Activated CD4-positive, alpha-beta T cell treated with anti-CD3 and anti-CD28 coated beads for 24 hours (primary cell): ENCODE measurements at regions not wholly inside any gene's neighbourhood (a gene's known extent, or its start where the extent isn't known, plus 50 kb on each side); places are given as distances from the start of the nearest gene placed in this dataset.
A peak's percentile ranks its signal among the peaks of the same experiment; 100 is the strongest.
"Not testable (repeated sequence)": the region's sequence is repeated elsewhere in the genome, so short reads cannot be mapped to it uniquely, and the experiment has no call there.

Source experiments
- DNase-seq, 2 donors: peaks; one replicate each; pipeline ENCODE4 v3.0.0-alpha.2; 2020; ENCODE audit warnings: low read depth in 2 of 2

DNA sequence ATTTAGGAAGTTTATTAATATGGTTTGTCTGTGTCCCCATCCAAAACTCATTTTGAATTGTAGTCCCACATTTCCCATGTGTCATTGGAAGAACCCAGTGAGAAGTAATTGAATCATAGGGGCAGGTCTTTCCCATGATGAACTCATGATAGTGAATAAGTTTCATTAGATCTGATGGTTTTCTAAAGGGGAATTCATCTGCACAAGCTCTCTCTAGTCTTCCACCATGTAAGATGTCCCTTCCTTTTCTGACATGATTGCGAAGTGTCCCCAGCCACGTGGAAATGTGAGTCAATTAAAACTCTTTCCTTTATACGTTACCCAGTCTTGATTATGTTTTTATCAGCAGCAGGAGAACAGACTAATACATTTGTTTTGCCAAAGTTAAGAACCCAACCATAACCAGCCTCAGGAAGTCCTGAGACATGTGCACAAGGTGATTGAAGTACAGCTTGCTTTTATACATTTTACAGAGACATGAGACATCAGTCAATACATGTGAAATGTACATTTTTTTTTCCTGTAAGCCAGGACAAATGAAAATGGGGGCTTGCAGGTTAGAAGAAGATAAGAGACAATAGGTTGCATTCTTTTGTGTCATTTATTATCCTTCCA, 1136.7 kb downstream of the TMEM121 start:
- DNase-seq: no peak

DNA sequence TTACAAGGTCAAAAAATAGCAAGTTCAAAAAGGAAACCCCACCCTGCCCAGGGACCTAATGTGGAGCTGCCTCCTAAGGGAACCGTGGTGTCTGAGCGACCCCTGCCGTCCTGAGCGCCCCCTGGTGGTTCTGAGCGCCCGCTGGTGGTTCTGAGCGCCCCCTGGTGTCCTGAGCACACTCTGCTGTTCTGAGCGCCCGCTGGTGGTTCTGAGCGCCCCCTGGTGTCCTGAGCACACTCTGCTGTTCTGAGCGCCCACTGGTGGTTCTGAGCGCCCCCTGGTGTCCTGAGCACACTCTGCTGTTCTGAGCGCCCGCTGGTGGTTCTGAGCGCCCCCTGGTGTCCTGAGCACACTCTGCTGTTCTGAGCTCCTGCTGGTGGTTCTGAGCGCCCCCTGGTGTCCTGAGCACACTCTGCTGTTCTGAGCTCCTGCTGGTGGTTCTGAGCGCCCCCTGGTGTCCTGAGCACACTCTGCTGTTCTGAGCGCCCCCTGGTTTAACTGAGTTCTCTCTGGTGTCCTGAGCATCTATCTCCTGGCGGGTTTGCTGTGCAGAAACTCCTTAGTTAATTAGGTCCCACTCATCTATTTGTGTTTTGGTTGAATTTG, 1137.5 kb downstream of the TMEM121 start:
- DNase-seq: peak; percentile 33 to 62

DNA sequence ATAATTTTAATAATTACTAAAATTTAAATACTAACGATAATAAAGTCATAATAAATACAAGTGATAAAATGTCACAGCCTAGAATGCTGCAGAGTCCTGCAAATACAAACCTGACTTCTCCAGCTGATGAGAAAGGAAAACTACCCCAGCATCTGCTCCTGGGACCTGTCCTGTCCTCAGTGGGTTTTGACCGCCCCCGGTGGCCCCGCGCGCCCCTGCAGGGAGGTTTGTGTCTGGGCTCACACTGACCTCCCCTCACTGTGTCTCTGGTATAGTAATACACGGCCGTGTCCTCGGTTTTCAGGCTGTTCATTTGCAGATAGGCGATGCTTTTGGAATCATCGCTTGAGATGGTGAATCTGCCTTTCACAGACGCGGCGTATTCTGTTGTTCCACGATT, 1139.4 kb downstream of the TMEM121 start:
- DNase-seq: peak in 1 of 2 donors; percentile 28

DNA sequence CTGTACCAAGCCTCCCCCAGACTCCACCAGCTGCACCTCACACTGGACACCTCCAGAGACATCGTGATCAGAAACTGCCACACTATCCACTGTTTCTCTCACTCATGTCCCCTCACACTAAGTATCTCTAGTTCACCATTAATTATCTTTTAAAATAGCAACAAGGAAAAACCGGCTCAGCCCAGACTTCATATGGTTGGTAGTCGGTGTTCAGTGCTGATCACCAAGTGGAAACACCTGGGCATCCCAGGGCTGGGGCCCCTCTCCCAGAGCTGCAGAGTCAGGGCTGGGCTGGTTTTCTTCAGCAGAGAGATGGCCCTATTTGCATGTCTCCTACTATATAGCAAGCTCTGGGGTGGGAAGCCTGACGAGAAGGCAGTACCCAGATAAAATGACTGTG, 1140.0 kb downstream of the TMEM121 start:
- DNase-seq: no peak

DNA sequence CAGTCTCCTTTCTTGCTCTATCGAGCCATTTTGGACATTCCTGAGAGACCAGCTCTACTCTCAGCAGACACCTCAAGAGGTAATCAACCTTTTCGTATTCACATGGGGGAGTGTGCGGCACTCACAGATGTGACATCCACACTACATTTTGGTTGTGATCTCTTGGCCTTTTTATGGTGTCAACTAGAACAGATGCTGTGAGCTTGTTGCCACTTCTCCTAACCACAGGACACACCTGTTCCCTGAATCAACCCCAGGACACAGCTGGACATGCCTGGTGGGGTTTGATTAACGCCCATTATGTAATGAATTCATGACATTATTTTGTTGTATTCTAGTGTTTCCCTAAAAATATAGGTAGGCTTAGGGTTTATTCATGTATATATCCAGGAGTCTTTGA, 1143.6 kb downstream of the TMEM121 start:
- DNase-seq: no peak

DNA sequence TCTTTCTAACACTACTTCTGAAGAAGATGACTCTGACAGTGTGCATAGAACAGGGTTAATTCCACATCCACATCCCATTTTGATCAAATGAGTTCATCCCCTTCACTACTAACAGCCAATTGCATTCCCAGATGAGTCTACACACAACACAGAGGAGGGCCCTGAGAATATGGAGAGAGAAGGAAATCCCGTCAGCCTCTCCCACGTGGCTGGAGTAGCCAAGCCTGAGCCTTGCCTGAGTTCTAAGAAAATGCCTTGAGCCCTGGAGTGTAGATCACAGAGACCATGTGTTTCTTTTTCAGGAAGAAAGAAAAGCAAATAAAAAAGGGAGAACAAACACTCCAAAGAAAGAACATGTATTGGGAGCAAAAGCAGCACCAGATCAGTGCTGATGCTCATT, 1147.7 kb downstream of the TMEM121 start:
- not testable (repeated sequence) for DNase-seq

DNA sequence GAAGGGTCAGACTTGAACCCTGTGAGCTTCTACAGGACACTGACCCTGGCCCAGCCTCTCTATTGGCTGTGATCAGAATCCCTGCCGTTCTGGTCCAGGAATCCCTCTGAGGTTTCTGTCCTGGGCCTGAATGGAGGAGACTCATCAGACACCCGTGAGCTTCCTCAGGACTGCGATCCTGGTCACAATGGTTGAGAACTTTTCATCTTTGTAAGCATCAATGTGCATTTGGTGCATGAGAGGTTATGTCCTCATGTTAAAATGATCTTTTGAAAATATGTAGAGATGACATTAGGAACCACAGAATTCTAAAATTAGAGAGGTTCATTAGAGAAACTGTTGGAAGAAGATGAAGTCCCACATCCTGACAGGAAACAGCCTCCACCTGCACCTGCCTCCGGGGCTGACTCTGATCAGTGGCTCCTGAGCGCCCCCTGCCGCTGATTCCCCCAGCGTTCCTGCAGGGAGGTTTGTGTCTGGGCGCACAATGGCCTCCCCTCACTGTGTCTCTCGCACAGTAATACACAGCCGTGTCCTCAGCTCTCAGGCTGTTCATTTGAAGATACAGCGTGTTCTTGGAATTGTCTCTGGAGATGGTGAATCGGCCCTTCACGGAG, 1148.2 kb downstream of the TMEM121 start:
- peak; percentile 57 to 62 for DNase-seq

DNA sequence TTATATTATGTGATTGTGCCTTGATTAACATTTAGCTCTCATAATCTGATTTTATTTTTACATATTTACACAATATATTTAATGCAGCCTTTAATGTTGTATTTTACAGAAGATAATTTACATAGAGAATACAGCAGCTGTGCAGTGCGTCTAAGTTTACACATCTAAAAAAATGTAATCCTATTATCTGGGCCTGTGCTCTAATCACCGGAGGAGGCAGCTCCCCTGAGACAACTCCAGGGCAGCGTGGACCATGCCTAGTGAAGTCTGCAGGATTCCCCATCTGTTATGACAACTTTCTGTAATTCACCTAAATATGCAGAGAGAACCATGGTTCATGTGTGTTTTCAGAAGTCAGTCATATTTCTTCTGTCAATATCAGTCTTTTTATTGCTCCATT, 1149.3 kb downstream of the TMEM121 start:
- not testable (repeated sequence) for DNase-seq

DNA sequence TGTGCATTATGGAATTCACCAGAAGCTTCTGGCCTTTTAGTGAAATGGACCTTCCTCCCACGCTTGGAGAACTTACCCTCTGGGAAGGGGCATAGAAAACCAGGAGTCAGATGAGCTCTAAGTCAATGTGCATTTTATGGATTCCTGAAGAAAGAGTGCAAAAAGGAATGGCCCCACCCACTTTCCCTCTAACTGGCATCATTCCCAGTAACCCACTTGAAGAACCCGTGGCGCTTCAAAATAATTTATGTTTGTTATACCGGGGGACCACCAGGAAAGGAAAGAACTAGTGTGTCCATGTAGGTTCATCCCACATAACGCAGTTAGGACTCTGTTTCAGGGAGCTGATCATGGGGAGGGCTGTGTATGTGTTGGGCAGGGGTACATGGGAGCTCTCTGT, 1153.4 kb downstream of the TMEM121 start:
- DNase-seq: no peak

DNA sequence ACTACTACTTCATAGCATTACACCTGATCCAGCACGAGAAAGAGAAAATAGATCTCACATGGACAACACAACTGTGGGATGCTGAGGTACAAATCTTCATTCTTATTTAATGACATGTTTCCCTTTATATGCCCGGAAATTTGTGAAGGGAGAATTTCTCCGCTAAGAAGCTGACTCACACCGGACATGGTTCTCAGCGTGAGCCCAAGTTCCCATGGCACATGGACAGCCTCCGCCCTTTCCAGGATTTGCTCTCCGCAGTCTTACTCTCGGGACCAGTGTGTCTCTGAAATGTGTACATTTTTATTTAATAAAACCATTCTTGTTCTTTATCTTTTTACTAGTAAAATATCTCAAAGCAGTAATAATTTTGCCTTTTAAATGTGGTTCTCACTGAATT, 1154.8 kb downstream of the TMEM121 start:
- no peak for DNase-seq

DNA sequence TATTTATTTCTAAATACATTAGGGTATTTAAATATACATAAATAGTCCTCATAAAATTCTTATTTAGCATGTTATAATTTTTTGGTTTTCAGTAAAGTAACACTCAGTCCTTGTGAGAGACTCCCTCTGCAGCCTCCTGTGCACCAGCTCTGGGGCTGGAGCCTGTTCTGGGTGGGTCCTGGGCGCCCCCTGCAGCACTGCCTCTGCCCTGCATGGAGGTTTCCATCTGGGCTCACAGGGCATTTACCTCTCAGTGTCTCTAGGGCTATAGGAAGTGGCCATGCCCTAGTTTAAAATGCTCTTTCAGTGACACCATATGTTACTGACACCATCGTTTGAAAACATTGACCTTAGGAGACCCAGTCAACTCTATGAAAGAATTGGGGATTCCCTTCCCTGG, 1155.2 kb downstream of the TMEM121 start:
- DNase-seq: no peak

DNA sequence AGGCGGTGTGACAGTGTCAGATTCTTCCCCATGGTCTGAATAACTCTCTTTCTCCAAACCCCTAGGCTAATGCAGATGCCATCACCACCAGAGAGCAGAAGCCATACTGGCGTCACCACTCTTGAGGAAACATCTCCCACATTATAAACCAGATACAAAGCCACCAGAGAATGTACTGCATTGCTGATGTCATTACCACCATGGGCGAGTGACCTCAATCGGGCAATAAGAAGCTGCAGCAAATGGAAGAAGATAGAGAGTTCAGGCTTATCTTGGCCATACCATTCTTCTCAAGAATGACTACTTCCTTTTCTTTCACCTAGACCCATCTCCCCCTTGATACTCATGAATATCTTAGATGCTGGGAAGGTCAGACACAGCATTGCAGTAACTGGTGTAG, 1157.2 kb downstream of the TMEM121 start:
- DNase-seq: no peak

DNA sequence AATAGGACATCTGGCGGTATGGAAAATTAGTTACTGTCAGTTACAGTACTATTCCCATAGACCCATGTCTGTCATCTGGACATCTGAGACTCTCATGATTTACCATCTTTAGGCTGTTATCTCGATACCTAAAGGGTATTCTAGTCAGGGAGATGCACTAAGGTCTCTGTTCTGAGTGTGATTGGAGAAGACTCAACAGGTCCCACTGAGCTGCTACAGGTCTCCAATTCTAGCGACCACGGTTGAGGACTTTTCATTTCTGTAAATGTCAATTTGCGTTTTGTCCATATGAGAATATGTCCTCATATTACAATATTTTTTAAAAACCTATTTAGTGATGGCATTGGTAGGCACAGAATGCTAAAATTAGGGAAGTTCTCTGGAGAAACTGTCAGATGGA, 1160.2 kb downstream of the TMEM121 start:
- no peak for DNase-seq

DNA sequence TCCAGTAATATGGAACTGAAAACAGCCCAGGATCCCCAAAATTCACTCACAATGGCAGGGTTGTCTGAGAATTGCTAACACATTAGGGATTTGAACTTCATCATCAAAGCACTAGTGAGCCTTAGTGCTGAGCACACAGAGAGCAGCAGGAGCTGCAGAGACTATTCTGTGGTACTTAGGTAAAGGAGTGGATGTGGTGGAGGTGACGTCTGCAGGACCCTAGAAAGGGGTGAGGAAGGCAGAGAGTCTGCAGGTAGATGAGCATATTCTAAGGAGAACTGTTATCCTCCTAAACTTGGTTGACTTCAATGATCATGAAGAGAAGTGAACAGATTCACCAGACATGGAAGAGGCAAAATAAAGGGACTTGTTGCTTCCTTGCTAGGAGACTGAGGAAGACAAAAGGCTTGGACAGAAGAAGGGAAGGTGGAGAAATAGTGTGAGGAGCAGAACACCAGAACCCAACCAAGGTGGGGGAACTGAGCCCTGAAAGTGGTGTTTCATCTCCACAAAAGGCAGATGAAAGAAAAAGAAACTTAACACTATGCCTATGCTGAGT, 1164.0 kb downstream of the TMEM121 start:
- no peak for DNase-seq

DNA sequence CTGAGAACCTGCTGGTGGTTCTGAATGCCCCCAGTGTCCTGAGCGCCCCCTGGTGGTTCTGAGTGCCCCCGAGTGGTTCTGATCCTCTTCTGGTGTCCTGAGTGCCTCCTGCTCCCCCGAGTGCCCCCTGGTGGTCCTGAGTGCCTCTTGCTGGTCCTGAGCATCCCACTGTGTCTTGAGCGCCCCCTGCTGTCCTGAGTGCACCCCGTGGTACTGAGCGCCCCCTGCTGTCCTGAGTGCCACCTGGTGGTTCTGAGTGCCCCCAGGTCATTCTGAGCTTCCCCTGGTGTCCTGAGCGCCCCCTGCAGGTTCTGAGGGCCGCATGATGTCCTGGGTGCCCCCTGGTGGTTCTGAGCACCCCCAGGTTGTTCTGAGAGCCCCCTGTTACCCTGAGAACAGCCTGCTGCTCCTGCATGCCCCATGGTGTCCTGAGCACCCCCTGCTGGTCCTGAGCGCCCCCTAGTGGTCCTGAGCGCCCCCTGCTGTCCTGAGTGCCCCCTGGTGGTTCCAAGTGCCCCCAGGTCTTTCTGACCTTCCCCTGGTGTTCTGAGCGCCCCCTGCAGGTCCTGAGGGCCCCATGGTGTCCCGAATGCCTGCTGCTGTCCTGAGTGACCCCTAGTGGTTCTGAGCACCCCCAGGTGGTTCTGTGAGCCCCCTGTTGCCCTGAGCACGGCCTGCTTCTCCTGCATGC, 1165.4 kb downstream of the TMEM121 start:
- DNase-seq: peak; percentile 54 to 78

DNA sequence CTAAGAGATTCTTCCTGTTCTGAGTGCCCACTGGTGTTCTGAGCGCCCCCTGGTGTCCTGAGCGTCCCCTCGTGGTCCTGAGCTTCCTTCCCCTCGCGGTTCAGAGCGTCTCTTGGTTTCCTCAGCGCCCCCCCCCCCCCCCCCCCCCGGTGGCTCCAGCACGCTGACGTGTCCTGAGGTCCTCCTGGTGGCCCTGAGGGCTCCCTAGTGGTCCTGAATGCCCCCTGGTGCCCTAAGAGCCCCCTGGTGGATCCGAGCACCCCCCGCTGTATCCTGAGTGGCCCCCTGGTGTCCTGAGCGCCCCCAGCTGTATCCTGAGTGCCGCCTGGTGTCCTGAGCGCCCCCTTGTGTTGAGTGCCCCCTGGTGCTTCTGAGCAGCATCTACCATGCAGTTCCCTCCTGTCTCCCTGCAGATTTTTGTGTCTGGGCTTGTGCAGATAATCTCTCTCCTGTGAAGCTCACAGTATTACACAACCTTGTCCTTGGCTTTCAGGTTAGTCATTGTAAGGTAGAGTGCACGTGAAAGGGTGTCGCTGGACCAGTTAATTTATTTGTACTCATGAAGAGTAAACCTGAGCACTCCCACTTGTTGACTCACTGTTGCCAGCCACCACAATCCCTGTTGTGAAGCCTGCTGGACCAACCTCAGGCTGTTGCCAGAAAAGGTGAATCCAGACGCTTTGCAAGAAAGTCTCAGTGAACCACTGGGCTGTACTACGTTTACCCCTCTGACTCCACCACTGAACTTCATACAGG, 1168.4 kb downstream of the TMEM121 start:
- peak; percentile 38 to 63 for DNase-seq

DNA sequence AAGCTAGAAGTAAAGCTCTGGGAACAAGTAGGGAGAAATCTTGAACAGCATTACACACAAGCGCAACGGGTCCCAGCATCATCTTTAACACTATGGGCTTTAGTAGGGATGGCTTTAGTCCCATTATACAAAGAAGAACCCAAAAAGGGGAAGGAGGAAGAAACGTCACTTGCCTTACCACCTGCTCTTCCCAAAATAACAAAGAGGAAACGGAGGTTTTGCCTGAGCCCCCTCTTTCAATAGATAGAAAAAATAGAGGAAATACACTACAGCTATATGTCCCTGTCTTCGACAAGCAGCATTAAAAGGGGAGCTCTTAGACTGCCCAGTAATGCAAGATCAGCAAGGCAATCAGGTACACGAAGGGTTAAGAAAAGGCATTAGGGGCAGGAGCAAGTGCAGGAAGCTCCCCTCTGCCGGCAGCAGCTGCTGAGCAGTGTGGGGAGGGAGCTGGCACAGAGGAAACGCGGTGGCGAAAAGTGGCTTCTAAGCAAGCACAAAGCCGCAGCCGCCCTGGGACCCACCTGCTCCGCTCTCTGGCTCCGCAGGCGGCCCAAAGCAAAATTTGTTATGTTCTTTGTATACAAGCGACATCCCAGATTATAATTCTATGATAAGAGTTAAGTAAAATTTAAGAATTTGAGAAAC, 1172.4 kb downstream of the TMEM121 start:
- not testable (repeated sequence) for DNase-seq

DNA sequence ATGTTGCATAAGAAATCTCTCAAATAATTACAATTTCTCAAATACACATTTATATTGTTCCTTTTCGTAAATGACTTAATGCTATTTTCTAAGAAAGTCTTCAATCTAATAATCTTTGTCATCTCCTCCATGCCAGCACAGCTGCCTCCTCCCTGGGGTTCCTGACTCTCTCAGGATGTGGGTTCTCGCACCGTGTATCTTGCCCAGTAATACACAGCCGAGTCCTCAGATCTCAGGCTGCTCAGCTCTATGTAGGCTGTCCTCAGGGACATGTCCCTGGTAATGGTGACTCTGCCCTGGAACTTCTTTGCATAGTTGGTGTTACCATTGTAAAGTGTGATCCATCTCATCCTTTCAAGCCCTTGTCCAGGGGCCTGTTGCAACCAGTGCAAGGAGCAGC, 1177.3 kb downstream of the TMEM121 start:
- not testable (repeated sequence) for DNase-seq

DNA sequence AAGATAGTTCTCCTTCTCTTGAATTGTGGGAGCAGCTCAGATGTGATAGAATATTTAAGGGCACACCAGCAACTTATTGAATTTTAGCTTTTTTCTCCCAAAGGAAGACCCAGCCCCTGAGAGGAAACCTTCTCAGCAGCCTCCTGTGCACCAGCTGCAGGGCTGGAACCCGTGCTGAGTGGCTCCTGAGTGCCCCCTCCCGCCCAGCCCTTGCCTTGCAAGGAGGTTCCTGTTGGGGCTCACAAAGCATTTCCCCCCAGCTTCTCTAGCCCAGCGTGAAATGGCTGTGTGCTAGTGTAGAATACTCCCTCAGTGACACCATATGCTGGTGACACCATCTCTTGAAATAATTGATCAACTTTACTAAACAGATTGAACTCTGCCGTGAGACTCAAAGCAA, 1180.1 kb downstream of the TMEM121 start:
- DNase-seq: not testable (repeated sequence)

DNA sequence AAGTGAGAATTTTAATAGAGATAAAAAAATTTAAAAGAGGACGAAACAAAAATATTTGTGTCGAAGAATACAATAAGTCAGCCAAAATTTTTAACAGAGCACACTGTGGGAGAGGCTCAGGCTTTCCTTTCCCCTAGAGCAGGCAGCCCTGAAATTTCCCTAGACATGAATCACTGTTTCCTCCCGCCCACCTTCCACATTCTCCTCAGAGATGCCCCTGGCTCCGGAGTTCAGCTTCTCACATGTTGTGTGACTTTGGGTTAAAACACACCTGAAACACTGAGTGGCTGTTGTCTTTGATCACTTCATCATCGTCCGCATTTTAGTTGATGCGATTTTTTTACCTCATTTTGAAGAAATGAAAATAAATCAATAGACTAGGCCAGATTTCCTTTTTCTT, 1183.8 kb downstream of the TMEM121 start:
- DNase-seq: not testable (repeated sequence)

DNA sequence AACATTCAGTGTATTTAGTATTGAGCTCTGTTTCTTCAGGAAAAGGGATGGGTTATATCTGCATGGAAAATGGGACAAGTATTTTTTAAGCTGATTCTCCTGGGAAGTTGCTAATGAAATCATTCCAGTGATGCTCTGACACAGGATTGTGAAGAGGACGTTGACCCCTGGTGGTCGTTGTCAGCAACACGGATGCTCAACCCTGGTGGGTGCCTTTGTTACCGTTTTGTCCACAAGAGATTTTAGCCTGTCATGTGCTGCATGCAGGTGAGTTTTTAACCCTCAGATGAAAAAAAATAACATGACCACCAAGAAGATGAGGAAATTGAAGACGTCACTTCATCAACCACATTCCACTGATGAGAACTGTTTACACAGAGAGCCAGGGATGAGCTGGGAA, 1186.1 kb downstream of the TMEM121 start:
- DNase-seq: not testable (repeated sequence)
